GM18502 (cell line): ENCODE measurements at regions not wholly inside any gene's neighbourhood (a gene's known extent, or its start where the extent isn't known, plus 50 kb on each side); places are given as distances from the start of the nearest gene placed in this dataset.
"Not testable (repeated sequence)": the region's sequence is repeated elsewhere in the genome, so short reads cannot be mapped to it uniquely, and the experiment has no call there.

Experiments used
- ATAC-seq: cut with Tn5 transposase; IDR thresholded peaks from one replicate; pipeline ENCODE4 v1.9.1; 2021; ENCODE audit warnings: mild to moderate bottlenecking; ENCODE audit not compliant: unreplicated experiment, poor library complexity

DNA sequence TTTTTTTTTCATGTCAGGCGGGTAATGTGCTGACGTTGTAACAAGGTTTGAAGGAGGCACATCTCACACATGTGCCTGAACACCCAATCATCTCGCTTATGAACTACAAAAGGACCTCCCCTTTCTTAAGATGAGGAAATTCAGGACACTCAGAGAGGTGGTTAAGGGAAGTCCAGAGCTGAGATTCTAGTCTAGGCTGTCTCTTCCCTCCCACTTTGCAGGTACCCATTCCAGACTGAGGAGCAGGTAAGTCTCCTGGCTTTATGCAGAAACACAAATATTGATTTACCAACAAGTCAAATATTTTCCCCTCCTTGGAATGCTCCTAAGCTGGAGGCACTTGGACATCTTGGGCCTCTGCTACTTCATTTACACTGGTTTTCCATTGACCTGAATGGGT, 122.9 kb upstream of the CADM1 start:
- no peak for ATAC-seq

GRCh38 chr11:115626414-115626813, 122.2 kb upstream of the CADM1 start:
- ATAC-seq = no peak

GRCh38 chr11:115625502-115625901, 121.3 kb upstream of the CADM1 start:
- ATAC-seq = no peak

DNA sequence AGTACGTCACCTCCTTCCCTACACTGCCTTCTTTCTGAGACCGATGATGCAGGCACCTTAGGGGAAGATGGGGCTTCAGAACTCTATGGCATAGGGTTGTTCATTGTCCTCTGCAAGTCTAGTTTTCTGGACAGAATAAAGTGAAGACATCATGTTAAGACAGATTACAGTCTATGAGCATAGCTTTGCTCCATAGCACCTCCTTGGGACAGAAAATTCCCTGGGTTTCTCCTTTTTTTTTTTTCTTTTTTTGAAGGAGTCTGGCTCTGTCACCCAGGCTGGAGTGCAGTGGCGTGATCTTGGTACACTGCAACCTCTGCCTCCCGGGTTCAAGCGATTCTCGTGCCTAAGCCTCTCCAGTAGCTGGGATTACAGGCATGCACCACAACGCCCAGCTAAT, 119.8 kb upstream of the CADM1 start:
- no peak for ATAC-seq

DNA sequence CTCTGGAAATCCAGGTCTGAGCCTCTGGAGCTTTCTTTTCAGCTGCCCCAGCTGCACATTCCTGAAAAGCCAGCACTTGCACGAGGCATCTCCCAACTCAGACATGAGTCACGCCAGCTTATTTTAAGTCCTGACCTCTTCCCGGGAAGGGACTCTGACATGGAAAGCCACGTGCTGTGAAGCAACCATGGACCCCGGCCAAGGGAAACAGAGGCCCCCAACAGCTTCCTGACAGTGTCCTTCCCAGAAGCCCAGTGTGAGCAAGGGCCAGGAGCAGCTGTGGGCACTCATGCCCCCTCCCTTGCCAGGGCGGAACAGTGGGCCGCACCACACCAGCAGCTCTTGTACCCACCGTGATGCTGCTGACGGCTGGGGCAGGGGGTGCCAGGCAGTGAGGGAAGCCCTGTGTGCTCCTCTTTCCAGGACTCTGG, 118.8 kb upstream of the CADM1 start:
- no peak for ATAC-seq

- ATAC-seq = no peak
Observed at GRCh38 chr11:115618428-115618827, 114.2 kb upstream of the CADM1 start.

DNA sequence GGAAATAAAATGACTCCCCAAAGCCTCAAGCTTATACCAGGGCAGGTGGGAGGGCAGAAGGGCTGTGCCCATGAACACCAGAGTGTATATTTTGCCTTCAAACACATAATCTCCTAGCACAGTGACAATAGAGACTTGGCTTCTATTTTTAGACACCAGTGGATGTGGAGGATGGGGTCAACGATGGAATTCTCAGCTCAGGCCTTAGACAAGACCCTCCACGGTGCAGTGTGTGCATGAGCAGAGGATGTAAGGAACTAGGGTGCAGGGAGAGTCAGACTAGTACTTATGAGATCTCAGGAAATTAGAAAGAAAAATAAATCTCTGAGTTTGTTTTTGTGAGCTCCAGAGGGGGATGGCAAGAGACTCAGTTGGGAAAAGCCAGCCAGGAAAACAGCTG, 113.6 kb upstream of the CADM1 start:
- no peak for ATAC-seq

GRCh38 chr11:115616971-115617370, 112.8 kb upstream of the CADM1 start:
- no peak for ATAC-seq

DNA sequence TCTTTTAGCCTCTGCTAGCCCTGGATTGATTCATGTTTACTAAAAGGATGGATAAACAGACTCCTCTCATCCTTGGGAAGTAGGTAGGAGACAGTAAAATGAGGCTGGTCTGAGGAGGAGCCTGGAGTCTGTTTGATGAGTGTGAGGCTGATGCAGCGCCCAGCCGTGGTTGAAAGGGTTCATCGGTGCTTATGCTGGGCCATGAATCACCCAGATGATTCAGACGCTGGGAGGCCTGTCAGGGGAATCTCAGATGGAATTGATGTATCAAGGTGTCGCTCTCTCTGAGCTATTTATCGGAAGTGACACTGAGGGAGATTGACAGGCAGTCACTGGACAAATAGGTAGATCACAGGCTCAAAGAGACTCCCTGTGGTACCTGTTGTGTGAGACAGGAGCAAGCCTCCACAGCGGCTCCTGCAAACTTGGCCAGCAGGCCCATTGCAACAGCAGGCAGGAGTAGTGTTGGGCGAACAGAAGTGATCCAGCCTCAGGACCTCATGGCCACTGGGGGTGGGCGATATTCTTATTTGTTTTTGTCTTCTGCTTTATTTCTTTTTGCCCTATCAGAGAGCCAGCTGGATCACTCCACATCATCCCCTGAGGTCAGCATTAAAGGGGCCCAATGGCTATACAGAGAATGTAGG, 109.9 kb upstream of the CADM1 start:
- ATAC-seq = no peak

GRCh38 chr11:115613004-115613403, 108.8 kb upstream of the CADM1 start:
- no peak for ATAC-seq

DNA sequence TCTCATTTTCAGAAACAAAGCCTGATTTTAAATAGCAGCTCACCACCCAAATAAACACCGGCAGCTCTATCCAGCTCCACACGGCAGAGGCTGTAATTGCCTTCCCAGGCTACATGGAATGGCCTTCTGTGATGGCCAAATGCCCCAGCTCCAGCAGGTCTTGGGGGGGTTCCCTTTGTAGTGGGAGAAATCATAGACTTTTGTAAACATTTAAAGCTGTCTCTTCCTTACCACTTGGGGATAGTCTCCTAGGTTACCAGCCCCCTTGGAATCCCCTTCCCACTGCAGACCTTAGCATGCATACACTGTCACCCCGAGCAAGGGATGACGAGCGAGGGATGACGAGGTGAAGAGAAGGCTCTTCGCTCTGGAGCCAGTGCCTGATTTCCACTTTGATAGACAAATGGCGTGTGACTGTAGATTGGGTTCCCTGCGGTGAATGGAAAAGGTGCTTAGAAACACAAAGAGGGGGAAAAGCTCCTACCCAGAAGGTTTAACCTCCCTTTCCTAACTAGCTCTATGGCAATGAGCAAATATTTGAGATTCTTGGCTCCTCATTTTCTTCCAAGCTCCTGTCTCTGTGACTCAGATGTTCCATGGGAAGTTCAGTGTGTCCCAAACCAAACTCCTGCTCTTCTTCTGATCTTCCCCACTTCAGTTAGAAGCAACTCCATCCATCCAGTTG, 108.0 kb upstream of the CADM1 start:
- no peak for ATAC-seq

DNA sequence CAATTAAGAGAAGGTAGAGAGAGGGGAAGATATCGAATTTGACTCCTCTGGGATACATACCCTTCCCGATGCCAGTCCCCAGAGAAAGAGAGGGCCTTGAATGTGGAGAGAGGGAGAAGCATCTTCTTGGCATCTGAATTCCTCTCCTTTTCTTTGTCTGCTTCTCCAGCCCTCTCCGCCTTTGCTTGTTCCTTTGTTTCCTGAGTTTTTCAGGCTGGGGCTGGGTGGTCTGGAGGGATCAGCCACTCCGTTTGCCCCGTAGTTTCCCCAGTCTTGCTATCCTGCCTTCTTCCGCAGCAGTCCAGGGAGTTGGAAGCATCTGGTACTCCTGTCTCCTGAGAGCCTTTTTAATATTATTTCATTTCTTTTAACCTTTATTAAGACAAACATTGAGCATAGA, 107.1 kb upstream of the CADM1 start:
- ATAC-seq = no peak

DNA sequence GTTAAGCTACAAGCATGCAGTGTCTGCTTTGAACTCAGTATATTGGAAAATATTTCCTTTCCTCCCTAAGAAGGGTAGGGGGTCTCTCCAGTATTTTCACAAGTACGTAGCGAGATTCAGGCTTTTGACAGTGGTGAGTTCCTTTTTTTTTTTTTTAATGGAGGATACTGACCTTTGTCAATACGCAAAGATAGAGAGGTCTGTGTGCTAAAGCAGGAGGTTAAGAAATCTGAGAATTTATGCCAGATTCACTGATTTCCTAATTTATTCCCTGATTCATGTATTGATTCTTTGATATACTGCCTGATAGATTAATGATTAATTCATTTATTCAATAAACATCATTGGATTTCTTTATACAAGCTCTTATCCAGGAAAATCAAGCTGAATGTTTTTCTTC, 106.7 kb upstream of the CADM1 start:
- no peak for ATAC-seq

- not testable (repeated sequence) for ATAC-seq
Observed at GRCh38 chr11:115610234-115610633, 106.0 kb upstream of the CADM1 start.

DNA sequence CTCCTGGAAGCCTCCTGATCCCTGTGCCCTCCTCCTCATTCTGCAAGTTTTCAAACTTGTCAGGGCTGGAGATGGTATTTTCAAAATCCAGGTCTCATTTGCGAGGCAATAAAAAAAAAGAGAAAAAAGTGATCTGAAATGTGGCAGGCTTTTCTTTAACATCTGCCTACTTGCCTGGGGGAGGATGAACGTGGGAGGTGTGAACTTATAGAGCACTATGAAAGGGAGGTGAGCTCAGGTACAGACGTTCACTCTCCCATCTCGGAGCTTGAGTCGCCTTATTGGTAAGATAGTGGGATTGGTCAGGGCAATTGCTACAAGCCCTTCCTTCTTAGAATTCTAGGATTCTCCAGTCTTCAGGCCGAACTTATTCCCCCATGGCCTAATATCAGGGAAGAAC, 104.8 kb upstream of the CADM1 start:
- ATAC-seq = no peak

- ATAC-seq = no peak
Observed at GRCh38 chr11:115607621-115608221, 103.5 kb upstream of the CADM1 start.

DNA sequence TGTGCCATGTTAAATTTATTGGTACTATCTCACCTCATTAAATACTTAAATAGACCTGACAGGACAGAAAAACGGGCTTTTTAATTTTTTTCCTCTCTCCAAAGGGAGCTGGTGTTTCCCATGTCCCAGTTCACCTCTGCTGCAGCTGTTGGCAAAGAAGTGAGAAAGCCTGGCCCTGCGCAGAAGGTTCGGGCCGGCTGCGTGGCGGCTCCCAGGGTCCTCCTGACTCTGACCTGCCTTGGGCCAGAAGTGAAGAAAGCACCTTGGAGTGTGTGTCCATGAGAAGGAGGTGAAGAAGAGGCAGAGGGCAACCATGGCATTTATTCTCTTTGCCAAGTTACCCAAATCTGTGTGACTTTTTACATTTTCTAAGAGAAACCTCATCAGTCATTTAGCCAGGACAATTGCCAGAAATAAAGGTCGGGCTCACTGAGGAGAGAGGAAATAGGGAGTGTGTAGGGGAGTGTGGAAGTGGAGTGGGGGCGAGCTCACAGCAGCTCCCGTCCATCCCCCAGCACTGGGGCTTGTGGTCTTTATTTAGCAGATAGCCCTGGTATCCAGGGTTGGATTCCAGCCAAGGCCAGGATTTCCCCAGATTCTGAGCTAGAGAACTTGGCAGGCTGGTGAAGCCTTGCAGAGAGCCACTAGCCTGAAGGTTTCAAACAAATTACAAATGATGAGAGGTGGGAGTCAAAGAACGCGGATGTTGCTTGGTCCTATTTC, 102.4 kb upstream of the CADM1 start:
- no peak for ATAC-seq

- ATAC-seq = no peak
Observed at GRCh38 chr11:115605871-115606497, 101.8 kb upstream of the CADM1 start.

DNA sequence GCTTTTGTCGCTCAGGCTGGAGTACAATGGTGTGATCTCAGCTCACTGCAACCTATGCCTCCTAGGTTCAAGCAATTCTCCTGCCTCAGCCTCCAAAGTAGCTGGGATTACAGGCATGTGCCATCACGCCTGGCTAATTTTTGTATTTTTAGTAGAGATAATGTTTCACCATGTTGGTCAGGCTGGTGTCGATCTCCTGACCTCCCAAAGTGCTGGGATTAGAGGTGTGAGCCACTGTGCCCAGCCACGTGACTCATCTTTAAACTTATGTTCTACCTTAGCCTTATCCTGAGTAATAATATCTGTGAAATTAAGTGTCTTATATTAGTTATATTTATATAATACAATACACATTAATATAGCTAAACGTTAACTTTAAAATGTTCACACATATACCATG, 101.2 kb upstream of the CADM1 start:
- not testable (repeated sequence) for ATAC-seq

GRCh38 chr11:115599125-115599524, 94.9 kb upstream of the CADM1 start:
- ATAC-seq = no peak
